Erythroblast (primary cell): ENCODE measurements at regions not wholly inside any gene's neighbourhood (a gene's known extent, or its start where the extent isn't known, plus 50 kb on each side); places are given as distances from the start of the nearest gene placed in this dataset.

ENCODE experiments used
- GATA1 ChIP-seq: IDR thresholded peaks from 2 replicates; pipeline ENCODE4 v1.6.1; 2011; ENCODE audit warnings: low read depth, mild to moderate bottlenecking, control low read depth, low read length, moderate library complexity
- POLR2A ChIP-seq: IDR thresholded peaks from 2 replicates; pipeline ENCODE4 v1.6.1; 2011; ENCODE audit warnings: mild to moderate bottlenecking, low read length

- TF ChIP-seq POLR2A, result no peak
- no peak for TF ChIP-seq GATA1
Observed at GRCh38 chr15:31974855-31975829, 55.2 kb upstream of the CHRNA7 start.
